Thyroid gland (tissue), 4 donors: ENCODE measurements at regions not wholly inside any gene's neighbourhood (a gene's known extent, or its start where the extent isn't known, plus 50 kb on each side); places are given as distances from the start of the nearest gene placed in this dataset.

Source experiments
- DNase-seq, 2 donors: peaks; one replicate each; pipeline ENCODE4 v3.0.0-alpha.2; 2019
- H3K27ac ChIP-seq, 3 donors: fragments of 200-600 bp; sonication (generic); 1 replicate in 2 of 3; 2 replicates in 1 of 3; pipeline ENCODE4 v1.5.1; 2016 to 2019; ENCODE audit warnings: mild to moderate bottlenecking in 1 of 3, moderate library complexity in 1 of 3
- H3K27me3 ChIP-seq: fragments of 200-600 bp; sonication (generic); one replicate; pipeline ENCODE4 v1.5.1; 2019
- H3K36me3 ChIP-seq, 2 donors: fragments of 200-600 bp; sonication (generic); one replicate each; pipeline ENCODE4 v1.5.1; 2016 to 2019
- H3K4me1 ChIP-seq, 2 donors: fragments of 200-600 bp; sonication (generic); one replicate each; pipeline ENCODE4 v1.5.1; 2017 to 2019
- H3K4me3 ChIP-seq, 3 donors: fragments of 200-600 bp; sonication (generic); replicated peaks in 1 of 3; 1 replicate in 2 of 3; 2 replicates in 1 of 3; pipeline ENCODE4 v1.5.1; 2016; ENCODE audit warnings: mild to moderate bottlenecking in 1 of 3
- H3K9me3 ChIP-seq: fragments of 200-600 bp; sonication (generic); one replicate; pipeline ENCODE4 v1.5.1; 2017
- POLR2A ChIP-seq, 2 donors: fragments of 450-650 bp; IDR thresholded peaks; one replicate each; pipeline ENCODE4 v1.6.1; 2017; ENCODE audit warnings: antibody characterized with exemption in 2 of 2, mild to moderate bottlenecking in 2 of 2, moderate library complexity in 1 of 2
- WGBS, 2 donors: methylation state at CpG; one replicate each; pipeline ENCODE4 v1.1.5; 2017; 5-methylcytosine and 5-hydroxymethylcytosine counted together
- intact Hi-C: fragments of 100-400 bp; cut with DNase I; formaldehyde crosslinking; loops from one replicate; pipeline ENCODE4 v1.15.1; 2023
- TF ChIP-seq, protein P1 (sequence below), 6 experiments: fragments of 200-600 bp in 3 of 6; fragments of 450-650 bp in 3 of 6; sonication (generic) in 3 of 6; IDR thresholded peaks; one replicate each; pipeline ENCODE4 v1.5.1; 2016 to 2019; ENCODE audit warnings: antibody characterized with exemption in 6 of 6, mild to moderate bottlenecking in 2 of 6, inconsistent platforms in 1 of 6, moderate library complexity in 1 of 6

DNA sequence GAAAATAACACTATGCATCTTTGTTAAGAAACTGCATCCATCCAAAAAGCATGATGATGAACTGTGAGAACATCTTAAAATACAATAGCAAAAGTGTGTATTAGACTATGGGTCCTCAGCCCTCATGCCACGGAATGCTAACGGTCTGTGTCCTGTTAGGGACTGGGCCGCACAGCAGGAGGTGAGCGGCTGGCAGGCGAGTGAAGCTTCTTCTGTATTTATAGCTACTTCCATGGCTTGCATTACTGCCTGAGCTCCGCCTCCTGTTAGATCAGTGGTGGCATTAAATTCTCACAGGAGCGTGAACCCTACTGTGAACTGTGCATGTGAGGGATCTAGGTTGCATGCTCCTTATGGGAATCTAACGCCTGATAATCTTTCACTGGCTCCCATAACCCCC, 129.8 kb downstream of the NXNL2 start:
- WGBS, 2 donors = 89 to 96% methylated on average over 8 of the region's 8 CpGs

GRCh38 chr9:88672874-88673689, 138.1 kb downstream of the NXNL2 start:
- no peaks in the 10 kb centered on the region for H3K36me3 ChIP-seq
- H3K27me3 ChIP-seq = no peaks in the 10 kb centered on the region
- no peaks in the 10 kb centered on the region for H3K9me3 ChIP-seq
- 91 to 96% methylated on average over 12 of the region's 12 CpGs for WGBS, 2 donors
- DNase-seq = no peak
- no peak for TF ChIP-seq POLR2A (IDR thresholded peaks at IDR 0.05)
- TF ChIP-seq, protein P1, sequence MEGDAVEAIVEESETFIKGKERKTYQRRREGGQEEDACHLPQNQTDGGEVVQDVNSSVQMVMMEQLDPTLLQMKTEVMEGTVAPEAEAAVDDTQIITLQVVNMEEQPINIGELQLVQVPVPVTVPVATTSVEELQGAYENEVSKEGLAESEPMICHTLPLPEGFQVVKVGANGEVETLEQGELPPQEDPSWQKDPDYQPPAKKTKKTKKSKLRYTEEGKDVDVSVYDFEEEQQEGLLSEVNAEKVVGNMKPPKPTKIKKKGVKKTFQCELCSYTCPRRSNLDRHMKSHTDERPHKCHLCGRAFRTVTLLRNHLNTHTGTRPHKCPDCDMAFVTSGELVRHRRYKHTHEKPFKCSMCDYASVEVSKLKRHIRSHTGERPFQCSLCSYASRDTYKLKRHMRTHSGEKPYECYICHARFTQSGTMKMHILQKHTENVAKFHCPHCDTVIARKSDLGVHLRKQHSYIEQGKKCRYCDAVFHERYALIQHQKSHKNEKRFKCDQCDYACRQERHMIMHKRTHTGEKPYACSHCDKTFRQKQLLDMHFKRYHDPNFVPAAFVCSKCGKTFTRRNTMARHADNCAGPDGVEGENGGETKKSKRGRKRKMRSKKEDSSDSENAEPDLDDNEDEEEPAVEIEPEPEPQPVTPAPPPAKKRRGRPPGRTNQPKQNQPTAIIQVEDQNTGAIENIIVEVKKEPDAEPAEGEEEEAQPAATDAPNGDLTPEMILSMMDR (IDR thresholded peaks at IDR 0.05) = no peak
- no peaks in the 10 kb centered on the region for H3K4me1 ChIP-seq
- intact Hi-C loops = no loop called here
- H3K27ac ChIP-seq = no peak overlapping the region
- H3K4me3 ChIP-seq = no peak overlapping the region

More for the DNA sequence above, 129.8 kb downstream of the NXNL2 start:
- Histone ChIP-seq H3K27me3 (no peaks in the 10 kb centered on the region), H3K36me3 (no peaks in the 10 kb centered on the region), H3K27ac (no peak overlapping the region), H3K4me1 (no peaks in the 10 kb centered on the region), H3K4me3 (no peak overlapping the region), H3K9me3 (no peaks in the 10 kb centered on the region)
- TF ChIP-seq, protein P1 (IDR thresholded peaks at IDR 0.05) = no peak
- no peak for TF ChIP-seq POLR2A (IDR thresholded peaks at IDR 0.05)
- no peak for DNase-seq
- intact Hi-C loops = no loop called here

DNA sequence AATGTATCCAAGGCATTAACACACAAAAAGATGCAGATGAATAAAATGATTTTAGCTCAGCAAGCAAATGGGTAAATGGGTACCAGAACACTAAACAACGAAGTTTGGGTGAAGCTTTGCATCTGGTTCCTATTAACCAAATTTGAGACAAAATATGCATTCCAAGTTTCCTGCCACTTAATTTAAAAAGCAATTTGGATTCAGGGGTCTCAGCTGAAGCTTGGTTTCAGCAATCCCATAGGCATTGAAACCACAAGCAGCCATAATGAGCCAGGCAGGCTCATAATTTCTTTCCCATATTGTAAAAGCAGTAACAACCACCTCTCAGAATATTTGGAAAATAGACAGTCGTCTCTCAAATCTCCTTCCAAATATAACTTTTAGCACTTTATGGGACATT, 138.9 kb downstream of the NXNL2 start:
- Histone ChIP-seq H3K4me3 (no peak overlapping the region), H3K36me3 (no peaks in the 10 kb centered on the region), H3K27ac (no peak overlapping the region), H3K4me1 (no peaks in the 10 kb centered on the region), H3K9me3 (no peaks in the 10 kb centered on the region), H3K27me3 (no peaks in the 10 kb centered on the region)
- WGBS, 2 donors = 81 to 84% methylated on average over 2 of the region's 2 CpGs
- intact Hi-C loops = no loop called here
- DNase-seq = no peak
- no peak for TF ChIP-seq POLR2A (IDR thresholded peaks at IDR 0.05)
- TF ChIP-seq, protein P1 (IDR thresholded peaks at IDR 0.05) = no peak

GRCh38 chr9:88676644-88677043, 141.7 kb downstream of the NXNL2 start:
- DNase-seq = no peak
- WGBS, 2 donors = 92 to 95% methylated on average over 3 of the region's 3 CpGs

GRCh38 chr9:88678008-88678407, 143.0 kb downstream of the NXNL2 start:
- Histone ChIP-seq H3K27me3 (no peaks in the 10 kb centered on the region), H3K4me3 (no peak overlapping the region), H3K27ac (no peak overlapping the region), H3K36me3 (no peaks in the 10 kb centered on the region), H3K4me1 (no peaks in the 10 kb centered on the region), H3K9me3 (no peaks in the 10 kb centered on the region)
- intact Hi-C loops = no loop called here
- no peak for DNase-seq
- 88 to 96% methylated on average over 2 of the region's 2 CpGs for WGBS, 2 donors
- TF ChIP-seq, protein P1 (IDR thresholded peaks at IDR 0.05) = no peak
- no peak for TF ChIP-seq POLR2A (IDR thresholded peaks at IDR 0.05)

More at GRCh38 chr9:88676644-88677043, 141.7 kb downstream of the NXNL2 start:
- Histone ChIP-seq H3K9me3 (no peaks in the 10 kb centered on the region), H3K36me3 (no peaks in the 10 kb centered on the region), H3K27ac (no peak overlapping the region), H3K27me3 (no peaks in the 10 kb centered on the region), H3K4me1 (no peaks in the 10 kb centered on the region), H3K4me3 (no peak overlapping the region)
- TF ChIP-seq, protein P1 (IDR thresholded peaks at IDR 0.05) = no peak
- TF ChIP-seq POLR2A (IDR thresholded peaks at IDR 0.05) = no peak
- intact Hi-C loops = no loop called here
